ENCODE measurements at regions not wholly inside any gene's neighbourhood (a gene's known extent, or its start where the extent isn't known, plus 50 kb on each side); places are given as distances from the start of the nearest gene placed in this dataset.
"Not testable (repeated sequence)": the region's sequence is repeated elsewhere in the genome, so short reads cannot be mapped to it uniquely, and the experiment has no call there.

- DNase-seq (ENCODE audit: low spot score) = no peak
Observed at GRCh38 chr3:70737666-70738290, 425.3 kb upstream of the MDFIC2 start.

GRCh38 chr3:70736009-70736408, 423.6 kb upstream of the MDFIC2 start:
- DNase-seq (ENCODE audit: low spot score) = no peak

GRCh38 chr3:70734756-70735155, 422.3 kb upstream of the MDFIC2 start:
- DNase-seq (ENCODE audit: low spot score) = no peak

GRCh38 chr3:70731046-70731445, 418.6 kb upstream of the MDFIC2 start:
- no peak for DNase-seq (ENCODE audit: low spot score)

GRCh38 chr3:70729845-70730244, 417.4 kb upstream of the MDFIC2 start:
- DNase-seq (ENCODE audit: low spot score) = no peak

- DNase-seq (ENCODE audit: low spot score) = no peak
Observed at GRCh38 chr3:70728311-70728710, 415.9 kb upstream of the MDFIC2 start.

GRCh38 chr3:70726961-70727360, 414.5 kb upstream of the MDFIC2 start:
- no peak for DNase-seq (ENCODE audit: low spot score)

- no peak for DNase-seq (ENCODE audit: low spot score)
Observed at GRCh38 chr3:70726096-70726938, 413.9 kb upstream of the MDFIC2 start.

GRCh38 chr3:70722018-70722417, 409.6 kb upstream of the MDFIC2 start:
- no peak for DNase-seq (ENCODE audit: low spot score)

GRCh38 chr3:70716832-70717231, 404.4 kb upstream of the MDFIC2 start:
- DNase-seq (ENCODE audit: low spot score) = peak; percentile 29

GRCh38 chr3:70712449-70713082, 400.1 kb upstream of the MDFIC2 start:
- DNase-seq (ENCODE audit: low spot score) = no peak

- DNase-seq (ENCODE audit: low spot score) = no peak
Observed at GRCh38 chr3:70703305-70704102, 391.1 kb upstream of the MDFIC2 start.

- no peak for DNase-seq (ENCODE audit: low spot score)
Observed at GRCh38 chr3:70702132-70702531, 389.7 kb upstream of the MDFIC2 start.

GRCh38 chr3:70684701-70685100, 372.3 kb upstream of the MDFIC2 start:
- DNase-seq (ENCODE audit: low spot score) = no peak

- DNase-seq (ENCODE audit: low spot score) = not testable (repeated sequence)
Observed at GRCh38 chr3:70675810-70676209, 363.4 kb upstream of the MDFIC2 start.

GRCh38 chr3:70658513-70659310, 346.3 kb upstream of the MDFIC2 start:
- no peak for DNase-seq (ENCODE audit: low spot score)

GRCh38 chr3:70657454-70657853, 345.0 kb upstream of the MDFIC2 start:
- no peak for DNase-seq (ENCODE audit: low spot score)

- no peak for DNase-seq (ENCODE audit: low spot score)
Observed at GRCh38 chr3:70647823-70648222, 335.4 kb upstream of the MDFIC2 start.

- no peak for DNase-seq (ENCODE audit: low spot score)
Observed at GRCh38 chr3:70647094-70647493, 334.7 kb upstream of the MDFIC2 start.

GRCh38 chr3:70646635-70647034, 334.2 kb upstream of the MDFIC2 start:
- DNase-seq (ENCODE audit: low spot score) = no peak

GRCh38 chr3:70640481-70640880, 328.0 kb upstream of the MDFIC2 start:
- no peak for DNase-seq (ENCODE audit: low spot score)

Data from D341Med (cell line).